ENCODE measurements at regions not wholly inside any gene's neighbourhood (a gene's known extent, or its start where the extent isn't known, plus 50 kb on each side); places are given as distances from the start of the nearest gene placed in this dataset.

GRCh38 chr3:178095522-178095921, 440.7 kb upstream of the KCNMB2 start:
- TF ChIP-seq CTCF (conservative IDR thresholded peaks at IDR 0.05; ENCODE audit: low read depth, low read length) (no peak), EZH2 (IDR thresholded peaks at IDR 0.05; ENCODE audit: borderline replicate concordance, low read depth, low read length, poor library complexity, severe bottlenecking) (no peak)

Measured in A673 (cell line).